ENCODE measurements at regions not wholly inside any gene's neighbourhood (a gene's known extent, or its start where the extent isn't known, plus 50 kb on each side); places are given as distances from the start of the nearest gene placed in this dataset.

- no peaks in the 10 kb centered on the region for H3K27me3 ChIP-seq (ENCODE audit: insufficient read depth, poor library complexity, severe bottlenecking)
Observed at GRCh38 chr16:64711026-64711425, 410.8 kb downstream of the CDH11 start.

DNA sequence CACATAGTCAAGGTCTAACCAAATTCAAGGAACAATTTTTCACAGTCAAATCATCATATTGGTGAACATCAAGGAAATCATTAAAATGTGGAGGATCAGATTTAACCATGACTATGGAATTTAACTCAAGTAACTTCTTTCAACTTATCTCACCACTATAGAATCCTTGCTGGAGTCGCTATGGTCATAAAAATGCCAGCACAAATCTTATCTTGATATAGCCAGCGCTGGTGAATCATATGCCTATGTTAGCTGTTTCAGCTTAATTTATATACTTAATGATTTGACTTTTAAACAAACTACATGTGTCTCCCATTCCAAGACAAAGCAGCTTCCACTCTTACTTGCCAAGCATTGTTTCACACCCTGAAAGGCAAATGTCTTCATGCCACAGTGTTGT is 416.4 kb downstream of the CDH11 start:
- no peaks in the 10 kb centered on the region for H3K27me3 ChIP-seq (ENCODE audit: insufficient read depth, poor library complexity, severe bottlenecking)
- no peak overlapping the region for H3K4me3 ChIP-seq (replicated peaks; ENCODE audit: insufficient read depth, low read length)
- TF ChIP-seq POLR2AphosphoS5 (IDR thresholded peaks at IDR 0.05; ENCODE audit: low read depth) (no peak), GABPA (IDR thresholded peaks at IDR 0.05; ENCODE audit: low read depth) (no peak), SPI1 (IDR thresholded peaks at IDR 0.05; ENCODE audit: borderline replicate concordance, low read depth) (no peak)
- TF ChIP-seq, protein P1, sequence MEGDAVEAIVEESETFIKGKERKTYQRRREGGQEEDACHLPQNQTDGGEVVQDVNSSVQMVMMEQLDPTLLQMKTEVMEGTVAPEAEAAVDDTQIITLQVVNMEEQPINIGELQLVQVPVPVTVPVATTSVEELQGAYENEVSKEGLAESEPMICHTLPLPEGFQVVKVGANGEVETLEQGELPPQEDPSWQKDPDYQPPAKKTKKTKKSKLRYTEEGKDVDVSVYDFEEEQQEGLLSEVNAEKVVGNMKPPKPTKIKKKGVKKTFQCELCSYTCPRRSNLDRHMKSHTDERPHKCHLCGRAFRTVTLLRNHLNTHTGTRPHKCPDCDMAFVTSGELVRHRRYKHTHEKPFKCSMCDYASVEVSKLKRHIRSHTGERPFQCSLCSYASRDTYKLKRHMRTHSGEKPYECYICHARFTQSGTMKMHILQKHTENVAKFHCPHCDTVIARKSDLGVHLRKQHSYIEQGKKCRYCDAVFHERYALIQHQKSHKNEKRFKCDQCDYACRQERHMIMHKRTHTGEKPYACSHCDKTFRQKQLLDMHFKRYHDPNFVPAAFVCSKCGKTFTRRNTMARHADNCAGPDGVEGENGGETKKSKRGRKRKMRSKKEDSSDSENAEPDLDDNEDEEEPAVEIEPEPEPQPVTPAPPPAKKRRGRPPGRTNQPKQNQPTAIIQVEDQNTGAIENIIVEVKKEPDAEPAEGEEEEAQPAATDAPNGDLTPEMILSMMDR (IDR thresholded peaks at IDR 0.05; ENCODE audit: insufficient read depth, low read length) = no peak
- TF ChIP-seq, protein P2, sequence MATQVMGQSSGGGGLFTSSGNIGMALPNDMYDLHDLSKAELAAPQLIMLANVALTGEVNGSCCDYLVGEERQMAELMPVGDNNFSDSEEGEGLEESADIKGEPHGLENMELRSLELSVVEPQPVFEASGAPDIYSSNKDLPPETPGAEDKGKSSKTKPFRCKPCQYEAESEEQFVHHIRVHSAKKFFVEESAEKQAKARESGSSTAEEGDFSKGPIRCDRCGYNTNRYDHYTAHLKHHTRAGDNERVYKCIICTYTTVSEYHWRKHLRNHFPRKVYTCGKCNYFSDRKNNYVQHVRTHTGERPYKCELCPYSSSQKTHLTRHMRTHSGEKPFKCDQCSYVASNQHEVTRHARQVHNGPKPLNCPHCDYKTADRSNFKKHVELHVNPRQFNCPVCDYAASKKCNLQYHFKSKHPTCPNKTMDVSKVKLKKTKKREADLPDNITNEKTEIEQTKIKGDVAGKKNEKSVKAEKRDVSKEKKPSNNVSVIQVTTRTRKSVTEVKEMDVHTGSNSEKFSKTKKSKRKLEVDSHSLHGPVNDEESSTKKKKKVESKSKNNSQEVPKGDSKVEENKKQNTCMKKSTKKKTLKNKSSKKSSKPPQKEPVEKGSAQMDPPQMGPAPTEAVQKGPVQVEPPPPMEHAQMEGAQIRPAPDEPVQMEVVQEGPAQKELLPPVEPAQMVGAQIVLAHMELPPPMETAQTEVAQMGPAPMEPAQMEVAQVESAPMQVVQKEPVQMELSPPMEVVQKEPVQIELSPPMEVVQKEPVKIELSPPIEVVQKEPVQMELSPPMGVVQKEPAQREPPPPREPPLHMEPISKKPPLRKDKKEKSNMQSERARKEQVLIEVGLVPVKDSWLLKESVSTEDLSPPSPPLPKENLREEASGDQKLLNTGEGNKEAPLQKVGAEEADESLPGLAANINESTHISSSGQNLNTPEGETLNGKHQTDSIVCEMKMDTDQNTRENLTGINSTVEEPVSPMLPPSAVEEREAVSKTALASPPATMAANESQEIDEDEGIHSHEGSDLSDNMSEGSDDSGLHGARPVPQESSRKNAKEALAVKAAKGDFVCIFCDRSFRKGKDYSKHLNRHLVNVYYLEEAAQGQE (IDR thresholded peaks at IDR 0.05; ENCODE audit: insufficient replicate concordance, low read depth) = no peak
- DNase-seq (ENCODE audit: low read depth in 1 of 2, low spot score in 1 of 2) = no peak
- H3K27ac ChIP-seq (replicated peaks) = no peak overlapping the region

More at GRCh38 chr16:64711026-64711425, 410.8 kb downstream of the CDH11 start:
- Histone ChIP-seq H3K4me3 (replicated peaks; ENCODE audit: insufficient read depth, low read length) (no peak overlapping the region), H3K27ac (replicated peaks) (no peak overlapping the region)
- no peak for DNase-seq (ENCODE audit: low read depth in 1 of 2, low spot score in 1 of 2)
- TF ChIP-seq POLR2AphosphoS5 (IDR thresholded peaks at IDR 0.05; ENCODE audit: low read depth) (no peak), SPI1 (IDR thresholded peaks at IDR 0.05; ENCODE audit: borderline replicate concordance, low read depth) (no peak), GABPA (IDR thresholded peaks at IDR 0.05; ENCODE audit: low read depth) (no peak)
- TF ChIP-seq, protein P1 (IDR thresholded peaks at IDR 0.05; ENCODE audit: insufficient read depth, low read length) = no peak
- TF ChIP-seq, protein P2 (IDR thresholded peaks at IDR 0.05; ENCODE audit: insufficient replicate concordance, low read depth) = no peak

DNA sequence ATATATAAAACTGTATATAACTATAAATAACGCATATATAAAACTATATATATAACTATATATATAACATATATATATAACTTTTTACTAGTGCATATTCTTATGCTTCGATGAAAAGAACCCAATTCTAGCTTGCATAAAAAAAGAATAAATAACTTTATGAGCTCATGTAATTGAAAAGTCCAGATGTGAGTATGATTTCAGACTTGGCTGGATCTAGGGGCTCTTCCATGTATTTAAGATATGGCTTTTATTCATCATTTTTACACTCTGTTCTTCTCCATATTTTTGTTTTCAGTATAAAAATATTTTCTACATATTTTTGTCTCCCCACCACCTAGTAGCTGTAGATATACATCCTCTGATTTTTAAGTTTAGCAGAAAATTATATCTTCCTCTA is 417.5 kb downstream of the CDH11 start:
- Histone ChIP-seq H3K27ac (replicated peaks) (no peak overlapping the region), H3K27me3 (ENCODE audit: insufficient read depth, poor library complexity, severe bottlenecking) (no peaks in the 10 kb centered on the region), H3K4me3 (replicated peaks; ENCODE audit: insufficient read depth, low read length) (no peak overlapping the region)
- TF ChIP-seq GABPA (IDR thresholded peaks at IDR 0.05; ENCODE audit: low read depth) (no peak), SPI1 (IDR thresholded peaks at IDR 0.05; ENCODE audit: borderline replicate concordance, low read depth) (no peak), POLR2AphosphoS5 (IDR thresholded peaks at IDR 0.05; ENCODE audit: low read depth) (no peak)
- TF ChIP-seq, protein P1 (IDR thresholded peaks at IDR 0.05; ENCODE audit: insufficient read depth, low read length) = no peak
- TF ChIP-seq, protein P2 (IDR thresholded peaks at IDR 0.05; ENCODE audit: insufficient replicate concordance, low read depth) = no peak
- DNase-seq (ENCODE audit: low read depth in 1 of 2, low spot score in 1 of 2) = no peak

Data from HL-60 (cell line).